ENCODE measurements at regions not wholly inside any gene's neighbourhood (a gene's known extent, or its start where the extent isn't known, plus 50 kb on each side); places are given as distances from the start of the nearest gene placed in this dataset.

- no peak for TF ChIP-seq EZH2 (optimal IDR thresholded peaks at IDR 0.05; ENCODE audit: low read depth, low read length)
- TF ChIP-seq EZH2phosphoT487 (IDR thresholded peaks at IDR 0.05; ENCODE audit: low read length) = no peak
- TF ChIP-seq, protein P1, sequence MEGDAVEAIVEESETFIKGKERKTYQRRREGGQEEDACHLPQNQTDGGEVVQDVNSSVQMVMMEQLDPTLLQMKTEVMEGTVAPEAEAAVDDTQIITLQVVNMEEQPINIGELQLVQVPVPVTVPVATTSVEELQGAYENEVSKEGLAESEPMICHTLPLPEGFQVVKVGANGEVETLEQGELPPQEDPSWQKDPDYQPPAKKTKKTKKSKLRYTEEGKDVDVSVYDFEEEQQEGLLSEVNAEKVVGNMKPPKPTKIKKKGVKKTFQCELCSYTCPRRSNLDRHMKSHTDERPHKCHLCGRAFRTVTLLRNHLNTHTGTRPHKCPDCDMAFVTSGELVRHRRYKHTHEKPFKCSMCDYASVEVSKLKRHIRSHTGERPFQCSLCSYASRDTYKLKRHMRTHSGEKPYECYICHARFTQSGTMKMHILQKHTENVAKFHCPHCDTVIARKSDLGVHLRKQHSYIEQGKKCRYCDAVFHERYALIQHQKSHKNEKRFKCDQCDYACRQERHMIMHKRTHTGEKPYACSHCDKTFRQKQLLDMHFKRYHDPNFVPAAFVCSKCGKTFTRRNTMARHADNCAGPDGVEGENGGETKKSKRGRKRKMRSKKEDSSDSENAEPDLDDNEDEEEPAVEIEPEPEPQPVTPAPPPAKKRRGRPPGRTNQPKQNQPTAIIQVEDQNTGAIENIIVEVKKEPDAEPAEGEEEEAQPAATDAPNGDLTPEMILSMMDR (IDR thresholded peaks at IDR 0.05; ENCODE audit: low read length) = no peak
- DNase-seq = no peak
- Histone ChIP-seq H3K79me2 (ENCODE audit: low read length) (no peaks in the 10 kb centered on the region), H3K9ac (ENCODE audit: low read length) (no peak overlapping the region), H3K4me2 (ENCODE audit: low read depth, low read length) (no peak overlapping the region), H3K9me2 (replicated peaks; ENCODE audit: insufficient read depth, low read length) (no peaks in the 10 kb centered on the region), H4K20me1 (ENCODE audit: insufficient read depth, low read length) (no peaks in the 10 kb centered on the region), H3K4me3 (ENCODE audit: low read length) (no peak overlapping the region), H3K27ac (ENCODE audit: low read length) (no peak overlapping the region), H2AFZ (ENCODE audit: low read length) (no peak overlapping the region), H3K9me3 (replicated peaks; ENCODE audit: insufficient read depth, low read length) (no peaks in the 10 kb centered on the region), H3K36me3 (replicated peaks; ENCODE audit: insufficient read depth, low read length) (no peaks in the 10 kb centered on the region), H3F3A (ENCODE audit: insufficient read depth, low read length) (no peaks in the 10 kb centered on the region), H3K4me1 (ENCODE audit: low read length) (no peaks in the 10 kb centered on the region), H3K27me3 (replicated peaks; ENCODE audit: insufficient read depth, low read length) (no peaks in the 10 kb centered on the region)
Observed at GRCh38 chr6:71080133-71080532, 123.3 kb upstream of the B3GAT2 start.

DNA sequence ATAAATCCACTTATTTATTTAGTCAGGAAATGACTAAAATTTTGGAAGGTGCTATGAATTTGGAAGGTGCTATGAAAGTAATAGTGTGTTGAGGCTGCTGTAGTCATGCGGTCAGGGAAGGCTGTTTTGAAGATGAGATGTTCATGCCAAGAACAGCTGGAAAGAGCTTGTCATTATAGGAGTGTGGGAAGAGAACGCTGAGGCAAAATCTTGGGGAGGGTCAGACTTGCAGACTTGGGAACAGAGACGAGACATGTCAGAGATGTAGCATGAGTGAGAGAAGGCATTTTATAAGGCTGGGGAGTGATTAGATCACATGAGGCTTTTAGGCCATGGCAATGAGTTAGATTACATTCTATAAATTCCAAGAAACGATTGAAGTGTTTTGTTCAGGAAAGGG is 124.0 kb upstream of the B3GAT2 start:
- DNase-seq = no peak
- no peak overlapping the region for H3K4me2 ChIP-seq (ENCODE audit: low read depth, low read length)
- TF ChIP-seq, protein P1 (IDR thresholded peaks at IDR 0.05; ENCODE audit: low read length) = no peak
- TF ChIP-seq EZH2 (optimal IDR thresholded peaks at IDR 0.05; ENCODE audit: low read depth, low read length) (no peak), EZH2phosphoT487 (IDR thresholded peaks at IDR 0.05; ENCODE audit: low read length) (no peak)
- H3K4me1 ChIP-seq (ENCODE audit: low read length) = no peaks in the 10 kb centered on the region
- no peak overlapping the region for H2AFZ ChIP-seq (ENCODE audit: low read length)
- H3K36me3 ChIP-seq (replicated peaks; ENCODE audit: insufficient read depth, low read length) = no peaks in the 10 kb centered on the region
- no peaks in the 10 kb centered on the region for H3K9me2 ChIP-seq (replicated peaks; ENCODE audit: insufficient read depth, low read length)
- no peaks in the 10 kb centered on the region for H3F3A ChIP-seq (ENCODE audit: insufficient read depth, low read length)
- H3K9me3 ChIP-seq (replicated peaks; ENCODE audit: insufficient read depth, low read length) = no peaks in the 10 kb centered on the region
- no peaks in the 10 kb centered on the region for H3K79me2 ChIP-seq (ENCODE audit: low read length)
- H3K9ac ChIP-seq (ENCODE audit: low read length) = no peak overlapping the region
- no peaks in the 10 kb centered on the region for H3K27me3 ChIP-seq (replicated peaks; ENCODE audit: insufficient read depth, low read length)
- no peak overlapping the region for H3K4me3 ChIP-seq (ENCODE audit: low read length)
- H3K27ac ChIP-seq (ENCODE audit: low read length) = no peak overlapping the region
- no peaks in the 10 kb centered on the region for H4K20me1 ChIP-seq (ENCODE audit: insufficient read depth, low read length)

DNA sequence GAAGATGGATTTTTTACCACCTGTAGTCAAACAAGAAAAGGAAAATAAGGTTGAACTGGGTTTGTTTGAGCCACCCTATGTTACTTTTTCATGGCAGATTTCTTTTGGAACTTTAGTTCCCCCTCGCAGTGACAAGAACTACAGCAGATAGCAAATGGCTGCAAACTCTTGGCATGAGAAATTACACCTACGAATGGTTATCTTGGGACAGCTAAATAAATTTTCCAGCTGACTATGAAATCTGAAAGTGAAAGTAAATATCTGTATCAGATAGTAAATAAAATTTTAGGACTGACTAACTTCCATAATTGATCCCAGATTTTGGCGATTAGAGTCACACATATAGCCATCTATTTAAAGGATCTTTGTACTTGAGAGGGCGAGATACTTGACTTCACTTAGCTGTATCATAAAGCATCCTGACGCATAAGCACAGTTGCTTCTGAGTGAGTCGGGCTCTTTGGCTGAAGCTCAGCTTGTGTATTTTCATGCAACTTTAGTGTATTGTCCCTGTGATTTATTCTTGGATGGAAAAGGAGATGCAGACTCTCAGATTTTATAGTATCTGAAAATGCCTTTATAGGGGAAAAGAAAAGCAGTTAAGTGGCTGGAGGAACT is 125.3 kb upstream of the B3GAT2 start:
- Histone ChIP-seq H3F3A (ENCODE audit: insufficient read depth, low read length) (no peaks in the 10 kb centered on the region), H3K9me2 (replicated peaks; ENCODE audit: insufficient read depth, low read length) (no peaks in the 10 kb centered on the region), H2AFZ (ENCODE audit: low read length) (peak overlapping the region; percentile 20; the same call in 1 of the 2 replicates), H3K4me1 (ENCODE audit: low read length) (no peaks in the 10 kb centered on the region), H3K9me3 (replicated peaks; ENCODE audit: insufficient read depth, low read length) (no peaks in the 10 kb centered on the region), H3K4me3 (ENCODE audit: low read length) (no peak overlapping the region), H3K27ac (ENCODE audit: low read length) (no peak overlapping the region), H3K27me3 (replicated peaks; ENCODE audit: insufficient read depth, low read length) (no peaks in the 10 kb centered on the region), H3K36me3 (replicated peaks; ENCODE audit: insufficient read depth, low read length) (no peaks in the 10 kb centered on the region), H3K9ac (ENCODE audit: low read length) (no peak overlapping the region), H3K79me2 (ENCODE audit: low read length) (no peaks in the 10 kb centered on the region), H3K4me2 (ENCODE audit: low read depth, low read length) (peak overlapping the region; percentile 23; the same call in 1 of the 2 replicates), H4K20me1 (ENCODE audit: insufficient read depth, low read length) (no peaks in the 10 kb centered on the region)
- TF ChIP-seq, protein P1 (IDR thresholded peaks at IDR 0.05; ENCODE audit: low read length) = no peak
- DNase-seq = no peak

All from MM.1S (cell line).